GM23338 (cell line): ENCODE measurements at regions not wholly inside any gene's neighbourhood (a gene's known extent, or its start where the extent isn't known, plus 50 kb on each side); places are given as distances from the start of the nearest gene placed in this dataset.

Experiments used
- ATAC-seq: fragments of 200-7000 bp; cut with Tn5 transposase; 3 replicates; pipeline ENCODE4 v1.9.1; 2020
- DNase-seq: peaks from one replicate; pipeline ENCODE4 v3.0.0-alpha.2; 2015; ENCODE audit warnings: low spot score
- H2AFZ ChIP-seq: fragments of 200-600 bp; sonication (generic); 2 replicates; pipeline ENCODE4 v1.8.0; 2016; ENCODE audit warnings: antibody characterized with exemption, mild to moderate bottlenecking, moderate library complexity
- H3F3A ChIP-seq: fragments of 200-600 bp; sonication (generic); replicated peaks from 2 replicates; pipeline ENCODE4 v1.8.0; 2017; ENCODE audit warnings: antibody characterized with exemption, mixed run types, low read depth
- H3K27ac ChIP-seq: fragments of 200-600 bp; sonication (generic); 2 replicates; pipeline ENCODE4 v1.6.1; 2016; ENCODE audit warnings: low read depth
- H3K27me3 ChIP-seq: fragments of 200-600 bp; sonication (generic); 2 replicates; pipeline ENCODE4 v1.8.0; 2016; ENCODE audit warnings: mild to moderate bottlenecking, mixed run types, moderate library complexity; ENCODE audit not compliant: insufficient read depth
- H3K36me3 ChIP-seq: fragments of 200-600 bp; sonication (generic); 2 replicates; pipeline ENCODE4 v1.8.0; 2016; ENCODE audit warnings: mild to moderate bottlenecking; ENCODE audit not compliant: insufficient read depth
- H3K4me1 ChIP-seq: fragments of 200-600 bp; sonication (generic); 2 replicates; pipeline ENCODE4 v1.8.0; 2016; ENCODE audit warnings: mild to moderate bottlenecking, moderate library complexity; ENCODE audit not compliant: insufficient read depth
- H3K4me2 ChIP-seq: fragments of 200-600 bp; sonication (generic); 2 replicates; pipeline ENCODE4 v1.7.1; 2017; ENCODE audit warnings: mixed run types
- H3K4me3 ChIP-seq: fragments of 200-600 bp; sonication (generic); 2 replicates; pipeline ENCODE4 v1.6.1; 2016; ENCODE audit warnings: mixed run types
- H3K79me2 ChIP-seq: fragments of 200-600 bp; sonication (generic); replicated peaks from 2 replicates; pipeline ENCODE4 v1.8.0; 2017; ENCODE audit warnings: mild to moderate bottlenecking; ENCODE audit not compliant: insufficient read depth
- H3K9me2 ChIP-seq: fragments of 200-600 bp; sonication (generic); 2 replicates; pipeline ENCODE4 v1.8.0; 2017; ENCODE audit not compliant: insufficient read depth
- H4K20me1 ChIP-seq: fragments of 200-600 bp; sonication (generic); replicated peaks from 2 replicates; pipeline ENCODE4 v1.8.0; 2017; ENCODE audit warnings: mild to moderate bottlenecking; ENCODE audit not compliant: insufficient read depth
- H3K27ac Mint-ChIP-seq: 2 replicates; pipeline ENCODE4 v1.8.0; 2020; ENCODE audit warnings: inconsistent platforms, mild to moderate bottlenecking, moderate library complexity, mixed read lengths
- H3K27me3 Mint-ChIP-seq: 3 replicates; pipeline ENCODE4 v1.8.0; 2022; ENCODE audit warnings: low read depth, mild to moderate bottlenecking, moderate library complexity, mixed read lengths, inconsistent platforms; ENCODE audit not compliant: insufficient read depth, poor library complexity
- H3K36me3 Mint-ChIP-seq: 3 replicates; pipeline ENCODE4 v1.8.0; 2021; ENCODE audit warnings: low read depth, mild to moderate bottlenecking, inconsistent platforms, moderate library complexity, mixed read lengths
- H3K4me1 Mint-ChIP-seq: 3 replicates; pipeline ENCODE4 v1.8.0; 2020; ENCODE audit warnings: mild to moderate bottlenecking, inconsistent platforms, mixed read lengths
- H3K4me3 Mint-ChIP-seq: 3 replicates; pipeline ENCODE4 v1.8.0; 2021; ENCODE audit warnings: moderate library complexity, mild to moderate bottlenecking, inconsistent platforms, mixed read lengths
- H3K9me3 Mint-ChIP-seq: 3 replicates; pipeline ENCODE4 v1.8.0; 2020; ENCODE audit warnings: moderate library complexity, mild to moderate bottlenecking, inconsistent platforms, mixed read lengths
- CREB1 ChIP-seq: fragments of 250-450 bp; sonication (Bioruptor Pico); IDR thresholded peaks from 2 replicates; pipeline ENCODE4 v1.5.0; 2020; ENCODE audit warnings: low read depth, mild to moderate bottlenecking, moderate library complexity
- CTCF ChIP-seq, 2 experiments: fragments of 200-600 bp in 1 of 2; sonication (generic) in 1 of 2; conservative IDR thresholded peaks; 2 replicates each; pipeline versions ENCODE4 v1.5.1 to v1.6.1; 2016 to 2017; ENCODE audit warnings: antibody characterized with exemption in 2 of 2, low read depth in 2 of 2, mild to moderate bottlenecking in 2 of 2, moderate library complexity in 1 of 2
- ETS1 ChIP-seq: IDR thresholded peaks from 2 replicates; pipeline ENCODE4 v1.6.1; 2016; ENCODE audit warnings: antibody characterized with exemption
- EZH2 ChIP-seq: fragments of 200-600 bp; sonication (generic); IDR thresholded peaks from one replicate; pipeline ENCODE4 v1.8.0; 2017; ENCODE audit warnings: antibody characterized with exemption, mild to moderate bottlenecking, low read depth; ENCODE audit not compliant: unreplicated experiment
- EZH2phosphoT487 ChIP-seq: fragments of 200-600 bp; sonication (generic); IDR thresholded peaks from one replicate; pipeline ENCODE4 v1.8.1; 2018; ENCODE audit warnings: antibody characterized with exemption; ENCODE audit not compliant: unreplicated experiment
- JUNB ChIP-seq: IDR thresholded peaks from one replicate; pipeline ENCODE4 v1.6.1; 2016; ENCODE audit warnings: antibody characterized with exemption; ENCODE audit not compliant: unreplicated experiment
- NANOG ChIP-seq: IDR thresholded peaks from 2 replicates; pipeline ENCODE4 v1.6.1; 2016; ENCODE audit warnings: antibody characterized with exemption, borderline replicate concordance
- POLR2AphosphoS5 ChIP-seq: IDR thresholded peaks from 2 replicates; pipeline ENCODE4 v1.6.1; 2016; ENCODE audit warnings: antibody characterized with exemption, low read depth
- REST ChIP-seq: IDR thresholded peaks from one replicate; pipeline ENCODE4 v1.6.1; 2018; ENCODE audit warnings: antibody characterized with exemption; ENCODE audit not compliant: unreplicated experiment
- STAT1 ChIP-seq: IDR thresholded peaks from one replicate; pipeline ENCODE4 v1.6.1; 2016; ENCODE audit warnings: antibody characterized with exemption; ENCODE audit not compliant: unreplicated experiment
- ZNF114 ChIP-seq: fragments of 250-450 bp; sonication (Bioruptor Pico); IDR thresholded peaks from 2 replicates; pipeline ENCODE4 v1.5.0; 2020; ENCODE audit warnings: mild to moderate bottlenecking, moderate library complexity
- ZNF331 ChIP-seq: fragments of 250-450 bp; sonication (Bioruptor Pico); IDR thresholded peaks from 2 replicates; pipeline ENCODE4 v1.5.0; 2020; ENCODE audit warnings: low read depth, mild to moderate bottlenecking, moderate library complexity
- ZNF462 ChIP-seq: fragments of 250-450 bp; sonication (Bioruptor Pico); IDR thresholded peaks from 2 replicates; pipeline ENCODE4 v1.5.0; 2020; ENCODE audit warnings: mild to moderate bottlenecking, moderate library complexity

- Histone ChIP-seq H3K36me3 (no peaks in the 10 kb centered on the region), H3K9me2 (no peaks in the 10 kb centered on the region), H3K79me2 (no peaks in the 10 kb centered on the region), H3F3A (no peaks in the 10 kb centered on the region), H3K4me2 (no peak overlapping the region), H3K27ac (no peak overlapping the region), H4K20me1 (no peaks in the 10 kb centered on the region), H2AFZ (no peak overlapping the region), H3K4me1 (no peaks in the 10 kb centered on the region), H3K27me3 (no peaks in the 10 kb centered on the region), H3K4me3 (no peak overlapping the region)
- Mint-ChIP-seq H3K4me1 (no peaks in the 10 kb centered on the region), H3K27me3 (peaks cover 6% of the 10 kb centered on the region), H3K27ac (no peak overlapping the region), H3K36me3 (no peaks in the 10 kb centered on the region), H3K4me3 (no peak overlapping the region), H3K9me3 (peaks cover 6% of the 10 kb centered on the region; the same call in 2 of the 3 replicates)
- DNase-seq: no peak
- ATAC-seq: no peak
- TF ChIP-seq ZNF462 (CRISPR knock-in tag) (no peak), EZH2phosphoT487 (no peak), POLR2AphosphoS5 (no peak), JUNB (no peak), EZH2 (no peak), REST (no peak), ETS1 (no peak), STAT1 (no peak), CREB1 (CRISPR knock-in tag) (no peak), NANOG (no peak), ZNF114 (CRISPR knock-in tag) (no peak), CTCF (conservative IDR thresholded peaks at IDR 0.05; ENCODE audit: low read depth in 2 of 2) (no peak), ZNF331 (CRISPR knock-in tag) (no peak)
Observed at GRCh38 chr2:129001926-129002325, 683.3 kb upstream of the HS6ST1 start.
